PC-9 (cell line): ENCODE measurements at regions not wholly inside any gene's neighbourhood (a gene's known extent, or its start where the extent isn't known, plus 50 kb on each side); places are given as distances from the start of the nearest gene placed in this dataset.

Experiments used
- BruUV-seq: library from RNA; stranded (reverse); fragments of 400-500 nt; replicated peaks from 2 replicates; lab custom pipeline; 2021; lab: Mats Ljungman, UMichigan
- CTCF ChIA-PET: fragments of 300-600 bp; sonication (Branson Sonifier 250); formaldehyde crosslinking; loops from one replicate; lab custom pipeline; 2022; ENCODE audit warnings: antibody characterized with exemption; lab: Charles Lee
- POLR2A ChIA-PET: fragments of 300-600 bp; sonication (Branson Sonifier 250); formaldehyde crosslinking; loops from one replicate; lab custom pipeline; 2022; ENCODE audit warnings: antibody characterized with exemption; ENCODE audit not compliant: unreplicated experiment; lab: Charles Lee
- DNase-seq, 2 experiments: peaks; one replicate each; pipeline versions ENCODE4 v3.0.0 to v3.0.0-alpha.2; 2015 to 2022; ENCODE audit warnings: mixed read lengths in 1 of 2
- H2AFZ ChIP-seq: fragments of 200-600 bp; sonication (generic); 2 replicates; pipeline ENCODE4 v1.8.1; 2017; ENCODE audit warnings: antibody characterized with exemption
- H3F3A ChIP-seq: fragments of 200-600 bp; sonication (generic); 2 replicates; pipeline ENCODE4 v1.8.1; 2017; ENCODE audit warnings: antibody characterized with exemption, mild to moderate bottlenecking, low read depth; ENCODE audit not compliant: insufficient read depth
- H3K27ac ChIP-seq: fragments of 200-600 bp; sonication (generic); 2 replicates; pipeline ENCODE4 v1.6.1; 2016; ENCODE audit warnings: mixed run types
- H3K27me3 ChIP-seq: fragments of 200-600 bp; sonication (generic); 2 replicates; pipeline ENCODE4 v1.6.1; 2016; ENCODE audit warnings: low read depth, mixed run types; ENCODE audit not compliant: insufficient read depth
- H3K36me3 ChIP-seq: fragments of 200-600 bp; sonication (generic); 2 replicates; pipeline ENCODE4 v1.6.1; 2016; ENCODE audit warnings: low read depth, mixed run types
- H3K4me1 ChIP-seq: fragments of 200-600 bp; sonication (generic); replicated peaks from 2 replicates; pipeline ENCODE4 v1.6.1; 2016; ENCODE audit warnings: mixed run types; ENCODE audit not compliant: insufficient read depth
- H3K4me2 ChIP-seq: fragments of 200-600 bp; sonication (generic); 2 replicates; pipeline ENCODE4 v1.6.1; 2017; ENCODE audit warnings: mixed run types
- H3K4me3 ChIP-seq: fragments of 200-600 bp; sonication (generic); 2 replicates; pipeline ENCODE4 v1.6.1; 2016; ENCODE audit warnings: mixed run types
- H3K79me2 ChIP-seq: fragments of 200-600 bp; sonication (generic); 2 replicates; pipeline ENCODE4 v1.6.1; 2017; ENCODE audit warnings: low read depth, mixed run types
- H3K9me2 ChIP-seq: fragments of 200-600 bp; sonication (generic); 2 replicates; pipeline ENCODE4 v1.8.1; 2017; ENCODE audit warnings: mild to moderate bottlenecking; ENCODE audit not compliant: insufficient read depth
- H3K9me3 ChIP-seq: fragments of 200-600 bp; sonication (generic); 2 replicates; pipeline ENCODE4 v1.8.1; 2016; ENCODE audit warnings: low read depth; ENCODE audit not compliant: insufficient read depth
- H4K20me1 ChIP-seq: fragments of 200-600 bp; sonication (generic); 2 replicates; pipeline ENCODE4 v1.8.1; 2017; ENCODE audit not compliant: insufficient read depth
- EZH2 ChIP-seq: fragments of 200-600 bp; sonication (generic); IDR thresholded peaks from 2 replicates; pipeline ENCODE4 v1.8.0; 2017; ENCODE audit warnings: antibody characterized with exemption, low read depth
- intact Hi-C: fragments of 100-400 bp; cut with micrococcal nuclease; formaldehyde crosslinking; loops from one replicate; pipeline ENCODE4 v1.10.0; 2022; ENCODE audit not compliant: unreplicated experiment
- TF ChIP-seq, protein P1 (sequence below): fragments of 200-600 bp; sonication (generic); conservative IDR thresholded peaks from 2 replicates; pipeline ENCODE4 v1.6.1; 2017; ENCODE audit warnings: mixed run types, antibody characterized with exemption, mild to moderate bottlenecking, moderate library complexity

DNA sequence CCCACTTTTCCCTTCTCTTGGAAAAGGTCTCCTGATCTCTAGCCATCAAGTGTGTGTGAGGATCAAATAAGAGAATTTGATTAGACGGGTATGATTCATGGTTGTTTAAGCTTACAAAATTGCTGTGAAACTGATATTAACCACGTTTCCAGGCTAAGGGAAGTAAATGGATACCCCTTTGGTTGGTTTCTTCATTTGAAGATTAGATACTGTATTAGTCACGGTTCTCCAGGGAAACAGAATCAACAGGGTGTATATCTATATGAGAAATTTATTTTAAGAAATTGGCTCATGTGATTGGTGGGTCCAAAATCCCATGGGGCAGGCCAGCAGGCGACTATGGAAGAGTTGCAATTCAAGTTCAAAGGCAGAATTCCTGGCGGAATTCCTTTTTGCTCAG lies 112.7 kb upstream of the SELENOK start:
- H3K4me2 ChIP-seq = no peak overlapping the region
- no peaks in the 10 kb centered on the region for H3K4me1 ChIP-seq
- intact Hi-C loops = no loop called here
- H3F3A ChIP-seq = no peaks in the 10 kb centered on the region
- TF ChIP-seq EZH2 = no peak
- TF ChIP-seq, protein P1, sequence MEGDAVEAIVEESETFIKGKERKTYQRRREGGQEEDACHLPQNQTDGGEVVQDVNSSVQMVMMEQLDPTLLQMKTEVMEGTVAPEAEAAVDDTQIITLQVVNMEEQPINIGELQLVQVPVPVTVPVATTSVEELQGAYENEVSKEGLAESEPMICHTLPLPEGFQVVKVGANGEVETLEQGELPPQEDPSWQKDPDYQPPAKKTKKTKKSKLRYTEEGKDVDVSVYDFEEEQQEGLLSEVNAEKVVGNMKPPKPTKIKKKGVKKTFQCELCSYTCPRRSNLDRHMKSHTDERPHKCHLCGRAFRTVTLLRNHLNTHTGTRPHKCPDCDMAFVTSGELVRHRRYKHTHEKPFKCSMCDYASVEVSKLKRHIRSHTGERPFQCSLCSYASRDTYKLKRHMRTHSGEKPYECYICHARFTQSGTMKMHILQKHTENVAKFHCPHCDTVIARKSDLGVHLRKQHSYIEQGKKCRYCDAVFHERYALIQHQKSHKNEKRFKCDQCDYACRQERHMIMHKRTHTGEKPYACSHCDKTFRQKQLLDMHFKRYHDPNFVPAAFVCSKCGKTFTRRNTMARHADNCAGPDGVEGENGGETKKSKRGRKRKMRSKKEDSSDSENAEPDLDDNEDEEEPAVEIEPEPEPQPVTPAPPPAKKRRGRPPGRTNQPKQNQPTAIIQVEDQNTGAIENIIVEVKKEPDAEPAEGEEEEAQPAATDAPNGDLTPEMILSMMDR = no peak
- no TSS peak for BruUV-seq
- H4K20me1 ChIP-seq = no peaks in the 10 kb centered on the region
- POLR2A ChIA-PET = no interaction called here
- no peaks in the 10 kb centered on the region for H3K36me3 ChIP-seq
- no peaks in the 10 kb centered on the region for H3K9me2 ChIP-seq
- no peak overlapping the region for H3K27ac ChIP-seq
- CTCF ChIA-PET = no interaction called here
- no peaks in the 10 kb centered on the region for H3K79me2 ChIP-seq
- no peaks in the 10 kb centered on the region for H3K9me3 ChIP-seq
- no peak for DNase-seq
- H2AFZ ChIP-seq = no peak overlapping the region
- H3K4me3 ChIP-seq = no peak overlapping the region
- H3K27me3 ChIP-seq = peaks cover 45% of the 10 kb centered on the region

DNA sequence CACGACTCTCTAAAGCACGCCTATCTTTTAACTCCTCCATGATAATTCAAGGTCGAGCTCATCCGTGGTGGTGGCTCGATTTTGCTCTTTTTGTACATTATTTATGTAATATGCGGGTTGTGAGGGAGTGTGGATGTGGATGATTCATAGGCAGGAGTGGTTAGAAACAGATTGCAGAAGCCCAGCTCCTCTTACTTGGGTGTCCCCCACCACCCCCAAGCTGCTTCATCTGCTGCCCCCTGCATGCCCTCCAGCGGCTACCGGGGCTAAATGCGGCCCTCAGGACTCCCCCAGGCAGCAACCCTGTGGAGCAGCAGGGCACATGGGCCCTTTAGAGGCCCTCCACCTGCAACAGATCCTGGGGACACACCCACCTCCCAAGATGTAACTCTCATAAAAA lies 111.5 kb upstream of the SELENOK start:
- no peak overlapping the region for H3K4me3 ChIP-seq
- no peaks in the 10 kb centered on the region for H3F3A ChIP-seq
- no peak overlapping the region for H3K4me2 ChIP-seq
- no peaks in the 10 kb centered on the region for H3K9me3 ChIP-seq
- H3K79me2 ChIP-seq = no peaks in the 10 kb centered on the region
- H3K27ac ChIP-seq = no peak overlapping the region
- intact Hi-C loops = no loop called here
- TF ChIP-seq EZH2 = no peak
- TF ChIP-seq, protein P1 = no peak
- H3K27me3 ChIP-seq = peaks cover 49% of the 10 kb centered on the region
- H3K36me3 ChIP-seq = no peaks in the 10 kb centered on the region
- DNase-seq = no peak
- POLR2A ChIA-PET = no interaction called here
- H4K20me1 ChIP-seq = no peaks in the 10 kb centered on the region
- no peaks in the 10 kb centered on the region for H3K9me2 ChIP-seq
- no peak overlapping the region for H2AFZ ChIP-seq
- no TSS peak for BruUV-seq
- no peaks in the 10 kb centered on the region for H3K4me1 ChIP-seq
- CTCF ChIA-PET = no interaction called here

DNA sequence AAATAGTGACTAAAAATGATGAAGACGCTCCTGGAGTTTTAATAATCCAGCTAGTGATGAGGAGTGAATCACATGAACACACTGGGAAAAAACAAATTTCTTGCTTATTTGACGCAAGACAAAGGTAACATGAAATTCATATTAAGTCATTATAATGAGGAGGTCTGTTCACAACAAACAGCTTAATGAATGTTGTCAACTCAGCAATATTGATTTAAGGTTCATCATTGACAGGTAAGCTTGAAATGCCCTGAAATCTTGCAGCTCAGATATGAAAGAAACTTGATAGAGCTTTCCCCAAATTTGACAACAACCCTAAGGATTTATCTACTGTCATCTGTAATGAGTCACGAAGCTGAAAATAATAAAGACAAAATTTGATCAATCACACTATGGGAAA lies 108.1 kb upstream of the SELENOK start:
- no peak overlapping the region for H3K4me2 ChIP-seq
- BruUV-seq = no TSS peak
- H3K79me2 ChIP-seq = no peaks in the 10 kb centered on the region
- no peak overlapping the region for H3K27ac ChIP-seq
- H4K20me1 ChIP-seq = no peaks in the 10 kb centered on the region
- no peak overlapping the region for H3K4me3 ChIP-seq
- no peak overlapping the region for H2AFZ ChIP-seq
- H3F3A ChIP-seq = no peaks in the 10 kb centered on the region
- POLR2A ChIA-PET = no interaction called here
- TF ChIP-seq, protein P1 = no peak
- TF ChIP-seq EZH2 = no peak
- H3K27me3 ChIP-seq = peaks cover 53% of the 10 kb centered on the region
- no peak for DNase-seq
- no peaks in the 10 kb centered on the region for H3K4me1 ChIP-seq
- no peaks in the 10 kb centered on the region for H3K9me2 ChIP-seq
- no peaks in the 10 kb centered on the region for H3K36me3 ChIP-seq
- intact Hi-C loops = no loop called here
- CTCF ChIA-PET = no interaction called here
- no peaks in the 10 kb centered on the region for H3K9me3 ChIP-seq
